ENCODE measurements at regions not wholly inside any gene's neighbourhood (a gene's known extent, or its start where the extent isn't known, plus 50 kb on each side); places are given as distances from the start of the nearest gene placed in this dataset.

- TF ChIP-seq CTCF (IDR thresholded peaks at IDR 0.05) (no peak), POLR2A (IDR thresholded peaks at IDR 0.05) (no peak)
Observed at GRCh38 chr22:22978637-22979036, 91.0 kb downstream of the IGLL5 start.

All from body of pancreas (tissue), 4 donors.